SK-N-SH (cell line): ENCODE measurements at regions not wholly inside any gene's neighbourhood (a gene's known extent, or its start where the extent isn't known, plus 50 kb on each side); places are given as distances from the start of the nearest gene placed in this dataset.

Experiments used
- CTCF ChIA-PET: fragments of 300-600, 350-600 bp; formaldehyde crosslinking; extraction: SDS; loops from one replicate; lab custom pipeline; 2021; lab: Yijun Ruan, JAX
- POLR2A ChIA-PET: fragments of 350-600 bp; sonication (Branson Sonifier 250); formaldehyde crosslinking; extraction: SDS; loops from one replicate; lab custom pipeline; 2020; ENCODE audit warnings: antibody characterized with exemption, inconsistent platforms; lab: Yijun Ruan, JAX
- DNase-seq: peaks from one replicate; pipeline ENCODE4 v3.0.0; 2012
- H2AFZ ChIP-seq: fragments of 200-600 bp; sonication (generic); 2 replicates; pipeline ENCODE4 v1.8.1; 2016; ENCODE audit warnings: antibody characterized with exemption, mild to moderate bottlenecking, low read depth
- H3F3A ChIP-seq: fragments of 200-600 bp; sonication (generic); replicated peaks from 2 replicates; pipeline ENCODE3; 2016; ENCODE audit warnings: antibody characterized with exemption, mild to moderate bottlenecking; ENCODE audit not compliant: insufficient read depth
- H3K27ac ChIP-seq, 2 experiments: fragments of 200-500 bp in 1 of 2; fragments of 200-600 bp in 1 of 2; sonication (Bioruptor generic) in 1 of 2; sonication (generic), shearing (Covaris generic) in 1 of 2; 2 replicates each; pipeline versions ENCODE4 v1.5.1 to v1.6.1; 2014 to 2016; ENCODE audit warnings: low read depth in 2 of 2, inconsistent platforms in 1 of 2, low read length in 1 of 2, mild to moderate bottlenecking in 1 of 2, mixed read lengths in 1 of 2
- H3K27me3 ChIP-seq: fragments of 200-600 bp; sonication (generic), shearing (Covaris generic); 2 replicates; pipeline ENCODE4 v1.6.1; 2016; ENCODE audit warnings: mixed run types; ENCODE audit not compliant: insufficient read depth
- H3K36me3 ChIP-seq, 2 experiments: fragments of 200-500 bp in 1 of 2; fragments of 200-600 bp in 1 of 2; sonication (Bioruptor generic) in 1 of 2; sonication (generic) in 1 of 2; replicated peaks in 1 of 2; 2 replicates each; pipeline versions ENCODE3 to v1.5.1; 2014 to 2016; ENCODE audit warnings: low read length in 1 of 2, mild to moderate bottlenecking in 1 of 2; ENCODE audit not compliant: insufficient read depth in 2 of 2, control insufficient read depth in 1 of 2
- H3K4me1 ChIP-seq, 2 experiments: fragments of 200-500 bp in 1 of 2; fragments of 200-600 bp in 1 of 2; sonication (Bioruptor generic) in 1 of 2; sonication (generic), shearing (Covaris generic) in 1 of 2; 2 replicates each; pipeline versions ENCODE4 v1.5.1 to v1.6.1; 2014 to 2016; ENCODE audit warnings: low read depth in 1 of 2, low read length in 1 of 2, mixed run types in 1 of 2; ENCODE audit not compliant: insufficient read depth in 2 of 2, control insufficient read depth in 1 of 2
- H3K4me2 ChIP-seq: fragments of 200-600 bp; sonication (generic), shearing (Covaris generic); 2 replicates; pipeline ENCODE4 v1.6.1; 2017; ENCODE audit warnings: mixed run types
- H3K4me3 ChIP-seq, 2 experiments: fragments of 200-500 bp in 1 of 2; fragments of 200-600 bp in 1 of 2; sonication (Bioruptor generic) in 1 of 2; sonication (generic), shearing (Covaris generic) in 1 of 2; 2 replicates each; pipeline versions ENCODE4 v1.5.1 to v1.8.1; 2014 to 2016; ENCODE audit warnings: low read depth in 2 of 2, inconsistent platforms in 1 of 2, low read length in 1 of 2, mild to moderate bottlenecking in 1 of 2, mixed read lengths in 1 of 2, moderate library complexity in 1 of 2
- H3K79me2 ChIP-seq: fragments of 200-600 bp; sonication (generic); 2 replicates; pipeline ENCODE4 v1.8.1; 2017; ENCODE audit warnings: mild to moderate bottlenecking; ENCODE audit not compliant: insufficient read depth
- H3K9ac ChIP-seq: fragments of 200-600 bp; sonication (generic); 2 replicates; pipeline ENCODE4 v1.6.1; 2017; ENCODE audit warnings: mixed run types
- H3K9me2 ChIP-seq: fragments of 200-600 bp; sonication (generic); 2 replicates; pipeline ENCODE4 v1.6.1; 2017; ENCODE audit warnings: mixed run types
- H3K9me3 ChIP-seq: fragments of 200-600 bp; sonication (generic); 2 replicates; pipeline ENCODE4 v1.6.1; 2017; ENCODE audit warnings: mixed run types, mild to moderate bottlenecking, moderate library complexity
- H4K20me1 ChIP-seq: fragments of 200-600 bp; sonication (generic); 2 replicates; pipeline ENCODE4 v1.6.1; 2017; ENCODE audit warnings: mild to moderate bottlenecking, mixed run types; ENCODE audit not compliant: insufficient read depth
- CHD2 ChIP-seq: fragments of 150-350 bp; IDR thresholded peaks from 2 replicates; pipeline ENCODE4 v1.6.1; 2018; ENCODE audit warnings: low read length; ENCODE audit not compliant: partially characterized antibody
- EP300 ChIP-seq, 2 experiments: IDR thresholded peaks; 2 replicates each; pipeline versions ENCODE4 v1.4.0 to v1.6.1; 2012; ENCODE audit warnings: borderline replicate concordance in 1 of 2, low read depth in 1 of 2, low read length in 1 of 2
- GATA2 ChIP-seq: sonication (generic); formaldehyde crosslinking; IDR thresholded peaks from 2 replicates; pipeline ENCODE4 v1.5.0; 2020; ENCODE audit warnings: mild to moderate bottlenecking, missing genetic modification reagents
- NRF1 ChIP-seq: IDR thresholded peaks from 2 replicates; pipeline ENCODE4 v1.6.1; 2012; ENCODE audit warnings: low read depth, mild to moderate bottlenecking, low read length
- POLR2AphosphoS5 ChIP-seq: IDR thresholded peaks from 2 replicates; pipeline ENCODE4 v1.6.1; 2012; ENCODE audit warnings: low read depth, low read length
- SMC3 ChIP-seq: IDR thresholded peaks from 2 replicates; pipeline ENCODE4 v1.6.1; 2012; ENCODE audit warnings: low read depth, low read length, improper control_type of control experiment
- TAF1 ChIP-seq: IDR thresholded peaks from 2 replicates; pipeline ENCODE4 v1.6.1; 2012; ENCODE audit warnings: low read depth, mild to moderate bottlenecking, low read length, moderate library complexity, borderline replicate concordance
- TEAD4 ChIP-seq: IDR thresholded peaks from 2 replicates; pipeline ENCODE4 v1.4.0; 2012; ENCODE audit warnings: mild to moderate bottlenecking, borderline replicate concordance; ENCODE audit not compliant: insufficient read depth
- YY1 ChIP-seq: IDR thresholded peaks from 2 replicates; pipeline ENCODE4 v1.4.0; 2012; ENCODE audit warnings: low read depth, mild to moderate bottlenecking
- WGBS: methylation state at CpG from one replicate; pipeline ENCODE4 v1.1.6; 2017; ENCODE audit warnings: low lambda C conversion rate; 5-methylcytosine and 5-hydroxymethylcytosine counted together
- TF ChIP-seq, protein P1 (sequence below): fragments of 150-350 bp; IDR thresholded peaks from 2 replicates; pipeline ENCODE4 v1.6.1; 2017; ENCODE audit warnings: antibody characterized with exemption, low read length, low read depth, borderline replicate concordance
- TF ChIP-seq, protein P2 (sequence below): IDR thresholded peaks from 2 replicates; pipeline ENCODE4 v1.4.0; 2012; ENCODE audit warnings: low read depth, borderline replicate concordance
- TF ChIP-seq, protein P3 (sequence below): IDR thresholded peaks from 2 replicates; pipeline ENCODE4 v1.4.0; 2012; ENCODE audit warnings: low read depth, borderline replicate concordance
- TF ChIP-seq, protein P4 (sequence below): IDR thresholded peaks from 2 replicates; pipeline ENCODE4; 2012
- TF ChIP-seq, protein P5 (sequence below): IDR thresholded peaks from 2 replicates; pipeline ENCODE4 v1.6.1; 2012; ENCODE audit warnings: mild to moderate bottlenecking, low read depth, low read length, moderate library complexity
- TF ChIP-seq, protein P6 (sequence below): fragments of 150-350 bp; IDR thresholded peaks from 2 replicates; pipeline ENCODE4 v1.6.1; 2016; ENCODE audit warnings: mild to moderate bottlenecking, low read depth, low read length
- TF ChIP-seq, protein P7 (sequence below): IDR thresholded peaks from 2 replicates; pipeline ENCODE4 v1.4.0; 2012; ENCODE audit warnings: low read depth
- TF ChIP-seq, protein P8 (sequence below): fragments of 200-600 bp; sonication (generic); IDR thresholded peaks from 2 replicates; pipeline ENCODE4 v1.6.1; 2017; ENCODE audit warnings: antibody characterized with exemption, mild to moderate bottlenecking, moderate library complexity

DNA sequence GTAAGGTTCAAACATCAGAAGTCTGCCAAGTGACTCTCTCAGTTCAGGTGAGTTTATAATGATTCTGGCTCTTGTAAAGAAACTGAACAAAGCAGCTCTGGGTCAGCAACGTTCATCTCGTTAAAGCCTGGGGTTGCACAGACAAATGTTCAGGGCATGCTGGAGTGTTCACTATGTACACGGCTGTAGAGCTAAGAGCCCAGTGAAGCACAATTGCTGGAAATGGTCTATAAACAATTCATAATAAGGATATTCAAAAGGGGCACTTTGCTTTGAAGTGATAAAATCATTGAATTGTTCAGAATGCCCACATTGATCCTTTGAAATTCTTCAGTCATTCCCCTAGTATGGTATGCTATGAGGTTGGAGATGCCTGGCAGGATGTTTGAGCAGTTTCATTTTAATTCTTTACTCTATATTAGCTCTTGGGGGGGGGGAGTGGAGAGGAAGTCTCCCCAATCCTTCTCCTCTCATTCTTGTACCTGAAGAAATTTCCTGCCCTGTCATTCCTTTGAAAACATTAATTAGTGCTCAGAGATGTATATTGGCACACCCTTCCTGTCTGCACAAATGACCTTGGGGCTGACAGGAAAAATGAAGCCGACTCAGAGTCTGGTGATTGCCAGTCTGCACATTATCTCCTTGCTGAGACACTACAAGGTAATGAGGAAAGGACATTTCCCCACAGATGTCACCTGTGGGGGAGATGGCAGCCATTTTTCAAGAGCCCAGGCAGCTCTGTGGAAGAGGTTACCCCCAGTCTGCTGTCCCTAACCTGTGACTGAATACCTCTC, 145.5 kb downstream of the DLEU7 start:
- H3K9me2 ChIP-seq: no peaks in the 10 kb centered on the region
- H3K4me1 ChIP-seq: peaks cover 8 to 24% of the 10 kb centered on the region in 2 experiments; a peak in 3 of 4 replicates
- no peaks in the 10 kb centered on the region for H3K79me2 ChIP-seq
- H3K27me3 ChIP-seq: no peaks in the 10 kb centered on the region
- H3K9me3 ChIP-seq: no peaks in the 10 kb centered on the region
- no peak overlapping the region for H2AFZ ChIP-seq
- H3K27ac ChIP-seq: no peak overlapping the region
- DNase-seq: no peak
- TF ChIP-seq, protein P1, sequence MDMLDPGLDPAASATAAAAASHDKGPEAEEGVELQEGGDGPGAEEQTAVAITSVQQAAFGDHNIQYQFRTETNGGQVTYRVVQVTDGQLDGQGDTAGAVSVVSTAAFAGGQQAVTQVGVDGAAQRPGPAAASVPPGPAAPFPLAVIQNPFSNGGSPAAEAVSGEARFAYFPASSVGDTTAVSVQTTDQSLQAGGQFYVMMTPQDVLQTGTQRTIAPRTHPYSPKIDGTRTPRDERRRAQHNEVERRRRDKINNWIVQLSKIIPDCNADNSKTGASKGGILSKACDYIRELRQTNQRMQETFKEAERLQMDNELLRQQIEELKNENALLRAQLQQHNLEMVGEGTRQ: no peak
- no peak for TF ChIP-seq TEAD4
- no peak for TF ChIP-seq NRF1
- TF ChIP-seq, protein P2, sequence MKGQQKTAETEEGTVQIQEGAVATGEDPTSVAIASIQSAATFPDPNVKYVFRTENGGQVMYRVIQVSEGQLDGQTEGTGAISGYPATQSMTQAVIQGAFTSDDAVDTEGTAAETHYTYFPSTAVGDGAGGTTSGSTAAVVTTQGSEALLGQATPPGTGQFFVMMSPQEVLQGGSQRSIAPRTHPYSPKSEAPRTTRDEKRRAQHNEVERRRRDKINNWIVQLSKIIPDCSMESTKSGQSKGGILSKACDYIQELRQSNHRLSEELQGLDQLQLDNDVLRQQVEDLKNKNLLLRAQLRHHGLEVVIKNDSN: no peak
- TF ChIP-seq YY1: no peak
- TF ChIP-seq, protein P3, sequence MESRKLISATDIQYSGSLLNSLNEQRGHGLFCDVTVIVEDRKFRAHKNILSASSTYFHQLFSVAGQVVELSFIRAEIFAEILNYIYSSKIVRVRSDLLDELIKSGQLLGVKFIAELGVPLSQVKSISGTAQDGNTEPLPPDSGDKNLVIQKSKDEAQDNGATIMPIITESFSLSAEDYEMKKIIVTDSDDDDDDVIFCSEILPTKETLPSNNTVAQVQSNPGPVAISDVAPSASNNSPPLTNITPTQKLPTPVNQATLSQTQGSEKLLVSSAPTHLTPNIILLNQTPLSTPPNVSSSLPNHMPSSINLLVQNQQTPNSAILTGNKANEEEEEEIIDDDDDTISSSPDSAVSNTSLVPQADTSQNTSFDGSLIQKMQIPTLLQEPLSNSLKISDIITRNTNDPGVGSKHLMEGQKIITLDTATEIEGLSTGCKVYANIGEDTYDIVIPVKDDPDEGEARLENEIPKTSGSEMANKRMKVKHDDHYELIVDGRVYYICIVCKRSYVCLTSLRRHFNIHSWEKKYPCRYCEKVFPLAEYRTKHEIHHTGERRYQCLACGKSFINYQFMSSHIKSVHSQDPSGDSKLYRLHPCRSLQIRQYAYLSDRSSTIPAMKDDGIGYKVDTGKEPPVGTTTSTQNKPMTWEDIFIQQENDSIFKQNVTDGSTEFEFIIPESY: no peak
- TF ChIP-seq, protein P4, sequence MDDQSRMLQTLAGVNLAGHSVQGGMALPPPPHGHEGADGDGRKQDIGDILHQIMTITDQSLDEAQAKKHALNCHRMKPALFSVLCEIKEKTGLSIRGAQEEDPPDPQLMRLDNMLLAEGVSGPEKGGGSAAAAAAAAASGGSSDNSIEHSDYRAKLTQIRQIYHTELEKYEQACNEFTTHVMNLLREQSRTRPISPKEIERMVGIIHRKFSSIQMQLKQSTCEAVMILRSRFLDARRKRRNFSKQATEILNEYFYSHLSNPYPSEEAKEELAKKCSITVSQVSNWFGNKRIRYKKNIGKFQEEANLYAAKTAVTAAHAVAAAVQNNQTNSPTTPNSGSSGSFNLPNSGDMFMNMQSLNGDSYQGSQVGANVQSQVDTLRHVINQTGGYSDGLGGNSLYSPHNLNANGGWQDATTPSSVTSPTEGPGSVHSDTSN: no peak
- TF ChIP-seq CHD2: no peak
- TF ChIP-seq, protein P5, sequence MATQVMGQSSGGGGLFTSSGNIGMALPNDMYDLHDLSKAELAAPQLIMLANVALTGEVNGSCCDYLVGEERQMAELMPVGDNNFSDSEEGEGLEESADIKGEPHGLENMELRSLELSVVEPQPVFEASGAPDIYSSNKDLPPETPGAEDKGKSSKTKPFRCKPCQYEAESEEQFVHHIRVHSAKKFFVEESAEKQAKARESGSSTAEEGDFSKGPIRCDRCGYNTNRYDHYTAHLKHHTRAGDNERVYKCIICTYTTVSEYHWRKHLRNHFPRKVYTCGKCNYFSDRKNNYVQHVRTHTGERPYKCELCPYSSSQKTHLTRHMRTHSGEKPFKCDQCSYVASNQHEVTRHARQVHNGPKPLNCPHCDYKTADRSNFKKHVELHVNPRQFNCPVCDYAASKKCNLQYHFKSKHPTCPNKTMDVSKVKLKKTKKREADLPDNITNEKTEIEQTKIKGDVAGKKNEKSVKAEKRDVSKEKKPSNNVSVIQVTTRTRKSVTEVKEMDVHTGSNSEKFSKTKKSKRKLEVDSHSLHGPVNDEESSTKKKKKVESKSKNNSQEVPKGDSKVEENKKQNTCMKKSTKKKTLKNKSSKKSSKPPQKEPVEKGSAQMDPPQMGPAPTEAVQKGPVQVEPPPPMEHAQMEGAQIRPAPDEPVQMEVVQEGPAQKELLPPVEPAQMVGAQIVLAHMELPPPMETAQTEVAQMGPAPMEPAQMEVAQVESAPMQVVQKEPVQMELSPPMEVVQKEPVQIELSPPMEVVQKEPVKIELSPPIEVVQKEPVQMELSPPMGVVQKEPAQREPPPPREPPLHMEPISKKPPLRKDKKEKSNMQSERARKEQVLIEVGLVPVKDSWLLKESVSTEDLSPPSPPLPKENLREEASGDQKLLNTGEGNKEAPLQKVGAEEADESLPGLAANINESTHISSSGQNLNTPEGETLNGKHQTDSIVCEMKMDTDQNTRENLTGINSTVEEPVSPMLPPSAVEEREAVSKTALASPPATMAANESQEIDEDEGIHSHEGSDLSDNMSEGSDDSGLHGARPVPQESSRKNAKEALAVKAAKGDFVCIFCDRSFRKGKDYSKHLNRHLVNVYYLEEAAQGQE: no peak
- TF ChIP-seq, protein P6, sequence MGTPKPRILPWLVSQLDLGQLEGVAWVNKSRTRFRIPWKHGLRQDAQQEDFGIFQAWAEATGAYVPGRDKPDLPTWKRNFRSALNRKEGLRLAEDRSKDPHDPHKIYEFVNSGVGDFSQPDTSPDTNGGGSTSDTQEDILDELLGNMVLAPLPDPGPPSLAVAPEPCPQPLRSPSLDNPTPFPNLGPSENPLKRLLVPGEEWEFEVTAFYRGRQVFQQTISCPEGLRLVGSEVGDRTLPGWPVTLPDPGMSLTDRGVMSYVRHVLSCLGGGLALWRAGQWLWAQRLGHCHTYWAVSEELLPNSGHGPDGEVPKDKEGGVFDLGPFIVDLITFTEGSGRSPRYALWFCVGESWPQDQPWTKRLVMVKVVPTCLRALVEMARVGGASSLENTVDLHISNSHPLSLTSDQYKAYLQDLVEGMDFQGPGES: no peak
- TF ChIP-seq, protein P7, sequence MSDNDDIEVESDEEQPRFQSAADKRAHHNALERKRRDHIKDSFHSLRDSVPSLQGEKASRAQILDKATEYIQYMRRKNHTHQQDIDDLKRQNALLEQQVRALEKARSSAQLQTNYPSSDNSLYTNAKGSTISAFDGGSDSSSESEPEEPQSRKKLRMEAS: no peak
- TF ChIP-seq EP300 (IDR thresholded peaks at IDR 0.05; ENCODE audit: borderline replicate concordance in 1 of 2, low read depth in 1 of 2, low read length in 1 of 2): no peak
- no peak for TF ChIP-seq POLR2AphosphoS5
- TF ChIP-seq, protein P8, sequence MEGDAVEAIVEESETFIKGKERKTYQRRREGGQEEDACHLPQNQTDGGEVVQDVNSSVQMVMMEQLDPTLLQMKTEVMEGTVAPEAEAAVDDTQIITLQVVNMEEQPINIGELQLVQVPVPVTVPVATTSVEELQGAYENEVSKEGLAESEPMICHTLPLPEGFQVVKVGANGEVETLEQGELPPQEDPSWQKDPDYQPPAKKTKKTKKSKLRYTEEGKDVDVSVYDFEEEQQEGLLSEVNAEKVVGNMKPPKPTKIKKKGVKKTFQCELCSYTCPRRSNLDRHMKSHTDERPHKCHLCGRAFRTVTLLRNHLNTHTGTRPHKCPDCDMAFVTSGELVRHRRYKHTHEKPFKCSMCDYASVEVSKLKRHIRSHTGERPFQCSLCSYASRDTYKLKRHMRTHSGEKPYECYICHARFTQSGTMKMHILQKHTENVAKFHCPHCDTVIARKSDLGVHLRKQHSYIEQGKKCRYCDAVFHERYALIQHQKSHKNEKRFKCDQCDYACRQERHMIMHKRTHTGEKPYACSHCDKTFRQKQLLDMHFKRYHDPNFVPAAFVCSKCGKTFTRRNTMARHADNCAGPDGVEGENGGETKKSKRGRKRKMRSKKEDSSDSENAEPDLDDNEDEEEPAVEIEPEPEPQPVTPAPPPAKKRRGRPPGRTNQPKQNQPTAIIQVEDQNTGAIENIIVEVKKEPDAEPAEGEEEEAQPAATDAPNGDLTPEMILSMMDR: no peak
- TF ChIP-seq GATA2 (CRISPR knock-in tag): no peak
- TF ChIP-seq SMC3: no peak
- TF ChIP-seq TAF1: no peak
- no peak overlapping the region for H3K4me3 ChIP-seq
- H3K4me2 ChIP-seq: no peak overlapping the region
- ChIA-PET CTCF (no interaction called here), POLR2A (no interaction called here)
- whole genome bisulfite sequencing: 57% methylated on average over 4 of the region's 4 CpGs
- H3F3A ChIP-seq: peaks cover 7% of the 10 kb centered on the region
- H3K36me3 ChIP-seq: no peaks in the 10 kb centered on the region
- H4K20me1 ChIP-seq: no peaks in the 10 kb centered on the region
- H3K9ac ChIP-seq: no peak overlapping the region
